Duodenal mucosa (tissue), 2 donors: ENCODE measurements at regions not wholly inside any gene's neighbourhood (a gene's known extent, or its start where the extent isn't known, plus 50 kb on each side); places are given as distances from the start of the nearest gene placed in this dataset.

Experiments used
- H3K27ac ChIP-seq: one replicate; pipeline ENCODE4 v1.7.0; 2013; ENCODE audit warnings: low read depth, low read length
- H3K27me3 ChIP-seq, 2 donors: one replicate each; pipeline ENCODE4 v1.7.0; 2013; ENCODE audit warnings: low read length in 2 of 2, control low read depth in 1 of 2; ENCODE audit not compliant: insufficient read depth in 2 of 2, control insufficient read depth in 1 of 2
- H3K36me3 ChIP-seq, 2 donors: one replicate each; pipeline ENCODE4 v1.7.0; 2013; ENCODE audit warnings: low read length in 2 of 2, control low read depth in 1 of 2; ENCODE audit not compliant: insufficient read depth in 2 of 2, control insufficient read depth in 1 of 2
- H3K4me1 ChIP-seq, 2 donors: one replicate each; pipeline ENCODE4 v1.7.0; 2013; ENCODE audit warnings: low read length in 2 of 2, control low read depth in 1 of 2; ENCODE audit not compliant: insufficient read depth in 2 of 2, control insufficient read depth in 1 of 2
- H3K4me3 ChIP-seq, 2 donors: one replicate each; pipeline ENCODE4 v1.7.0; 2013; ENCODE audit warnings: low read length in 2 of 2, low read depth in 1 of 2
- H3K9ac ChIP-seq, 2 donors: one replicate each; pipeline ENCODE4 v1.7.0; 2013; ENCODE audit warnings: low read length in 2 of 2, low read depth in 1 of 2
- H3K9me3 ChIP-seq, 2 donors: one replicate each; pipeline ENCODE4 v1.7.0; 2013; ENCODE audit warnings: low read length in 2 of 2, control low read depth in 1 of 2; ENCODE audit not compliant: control insufficient read depth in 1 of 2

GRCh38 chr5:133712562-133712961, 100.2 kb upstream of the FSTL4 start:
- H3K36me3 ChIP-seq: no peaks in the 10 kb centered on the region
- H3K27ac ChIP-seq: no peak overlapping the region
- H3K4me1 ChIP-seq: no peaks in the 10 kb centered on the region
- H3K27me3 ChIP-seq: no peaks in the 10 kb centered on the region
- no peaks in the 10 kb centered on the region for H3K9me3 ChIP-seq
- no peak overlapping the region for H3K4me3 ChIP-seq
- no peak overlapping the region for H3K9ac ChIP-seq

- Histone ChIP-seq H3K36me3 (no peaks in the 10 kb centered on the region), H3K4me3 (no peak overlapping the region), H3K27ac (no peak overlapping the region), H3K27me3 (no peaks in the 10 kb centered on the region), H3K9me3 (no peaks in the 10 kb centered on the region), H3K9ac (no peak overlapping the region), H3K4me1 (no peaks in the 10 kb centered on the region)
These were observed 96.9 kb upstream of the FSTL4 start for GRCh38 chr5:133709209-133709725.

DNA sequence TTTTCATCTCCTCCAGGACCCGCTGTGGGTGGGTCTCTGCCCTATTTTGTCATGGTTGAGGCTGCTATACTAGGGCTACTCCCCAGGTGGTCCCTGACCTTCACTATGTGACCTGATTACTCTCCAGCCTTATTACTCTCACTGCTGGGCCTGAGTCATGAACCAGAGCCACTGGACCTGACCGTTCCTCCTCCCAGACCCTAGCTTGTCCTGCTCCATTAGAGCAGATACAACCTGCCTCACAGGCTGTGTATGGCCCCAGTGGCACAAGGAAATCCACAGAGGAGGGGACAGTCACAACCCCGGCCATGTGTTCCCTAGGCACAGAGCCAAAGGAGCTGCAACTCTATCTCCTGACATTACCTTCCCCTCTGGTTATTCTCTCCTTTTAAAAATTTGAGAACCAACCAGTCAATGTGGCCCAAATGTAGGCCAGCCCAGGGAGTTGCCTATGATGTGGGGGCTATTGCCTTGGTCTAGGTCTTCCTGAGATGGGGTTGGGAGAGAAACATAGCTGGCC, 96.0 kb upstream of the FSTL4 start:
- H3K9ac ChIP-seq: no peak overlapping the region

DNA sequence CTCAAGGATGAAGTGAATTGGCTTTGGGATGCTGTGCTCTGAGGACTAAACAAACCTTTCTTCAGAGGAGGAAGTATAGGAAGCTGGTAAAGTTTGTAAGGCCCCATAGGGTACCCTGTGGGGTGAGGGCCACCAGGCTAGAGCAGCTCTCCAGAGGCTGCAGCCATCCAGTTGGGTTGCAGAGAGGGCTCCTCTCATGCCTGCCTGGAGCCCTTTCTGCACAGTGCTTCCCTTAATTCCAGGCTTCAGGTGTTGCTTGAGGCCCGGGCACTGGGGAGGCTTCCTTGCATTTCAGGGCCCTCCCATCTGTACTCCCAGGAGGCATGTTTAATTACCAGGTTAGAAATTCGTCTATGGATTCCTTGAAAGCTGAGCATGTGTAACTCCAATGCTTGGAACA, 95.3 kb upstream of the FSTL4 start:
- H3K4me1 ChIP-seq: no peaks in the 10 kb centered on the region

More for the DNA sequence above, 96.0 kb upstream of the FSTL4 start:
- Histone ChIP-seq H3K4me1 (no peaks in the 10 kb centered on the region), H3K27ac (no peak overlapping the region), H3K36me3 (no peaks in the 10 kb centered on the region), H3K9me3 (no peaks in the 10 kb centered on the region), H3K4me3 (no peak overlapping the region), H3K27me3 (no peaks in the 10 kb centered on the region)

GRCh38 chr5:133706506-133707430, 94.4 kb upstream of the FSTL4 start:
- Histone ChIP-seq H3K4me1 (no peaks in the 10 kb centered on the region), H3K27ac (no peak overlapping the region), H3K9ac (no peak overlapping the region), H3K27me3 (no peaks in the 10 kb centered on the region), H3K36me3 (no peaks in the 10 kb centered on the region), H3K9me3 (no peaks in the 10 kb centered on the region), H3K4me3 (no peak overlapping the region)

More for the DNA sequence above, 95.3 kb upstream of the FSTL4 start:
- H3K9me3 ChIP-seq: no peaks in the 10 kb centered on the region
- H3K4me3 ChIP-seq: no peak overlapping the region
- no peak overlapping the region for H3K27ac ChIP-seq
- H3K27me3 ChIP-seq: no peaks in the 10 kb centered on the region
- H3K9ac ChIP-seq: no peak overlapping the region
- no peaks in the 10 kb centered on the region for H3K36me3 ChIP-seq

GRCh38 chr5:133705331-133705730, 93.0 kb upstream of the FSTL4 start:
- no peaks in the 10 kb centered on the region for H3K4me1 ChIP-seq
- no peaks in the 10 kb centered on the region for H3K36me3 ChIP-seq
- H3K9me3 ChIP-seq: no peaks in the 10 kb centered on the region
- H3K27ac ChIP-seq: no peak overlapping the region
- no peak overlapping the region for H3K4me3 ChIP-seq
- H3K9ac ChIP-seq: no peak overlapping the region
- no peaks in the 10 kb centered on the region for H3K27me3 ChIP-seq

DNA sequence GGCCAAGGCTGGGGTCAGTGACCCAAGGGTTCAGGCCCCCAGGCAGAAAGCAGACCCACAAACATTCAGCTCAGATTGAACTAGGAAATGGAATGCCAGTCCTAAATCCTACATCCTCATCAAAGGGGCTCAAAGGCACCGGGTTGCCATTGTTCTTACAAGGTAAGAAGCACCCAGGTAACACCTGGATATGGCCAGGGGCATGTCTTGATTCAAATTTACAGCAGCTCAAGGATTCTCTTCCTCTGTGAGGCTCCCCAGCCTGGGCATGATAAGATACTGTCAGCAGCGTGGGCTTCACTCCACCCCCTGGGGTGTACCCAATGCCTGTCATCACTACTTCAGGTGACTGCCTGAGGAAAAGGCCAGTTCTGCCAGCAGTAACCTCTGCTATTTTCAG, 92.1 kb upstream of the FSTL4 start:
- no peaks in the 10 kb centered on the region for H3K36me3 ChIP-seq
- no peak overlapping the region for H3K4me3 ChIP-seq
- no peak overlapping the region for H3K9ac ChIP-seq
- H3K27ac ChIP-seq: no peak overlapping the region
- no peaks in the 10 kb centered on the region for H3K27me3 ChIP-seq
- no peaks in the 10 kb centered on the region for H3K4me1 ChIP-seq
- no peaks in the 10 kb centered on the region for H3K9me3 ChIP-seq

DNA sequence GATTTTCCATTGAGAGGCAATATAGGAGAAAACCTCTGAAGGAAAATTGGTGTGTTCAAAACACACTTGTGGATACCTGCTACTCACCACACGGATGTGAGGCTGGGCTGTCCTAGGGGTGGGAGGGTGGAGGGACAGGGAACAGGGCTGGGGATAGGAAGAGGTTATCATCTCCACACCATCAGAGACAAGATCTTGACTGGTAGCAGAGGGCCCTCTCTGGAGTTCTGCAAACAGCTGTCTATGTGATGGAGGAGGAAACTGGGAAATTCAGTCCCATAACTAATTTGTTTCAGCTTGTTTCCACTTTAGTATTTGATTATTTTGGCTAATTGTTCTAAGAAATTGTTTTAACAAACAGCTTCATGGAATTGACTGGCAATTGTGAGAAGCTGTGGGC, 91.6 kb upstream of the FSTL4 start:
- no peaks in the 10 kb centered on the region for H3K4me1 ChIP-seq
- no peaks in the 10 kb centered on the region for H3K9me3 ChIP-seq
- H3K4me3 ChIP-seq: no peak overlapping the region
- no peak overlapping the region for H3K9ac ChIP-seq
- H3K36me3 ChIP-seq: no peaks in the 10 kb centered on the region
- no peak overlapping the region for H3K27ac ChIP-seq
- H3K27me3 ChIP-seq: no peaks in the 10 kb centered on the region

DNA sequence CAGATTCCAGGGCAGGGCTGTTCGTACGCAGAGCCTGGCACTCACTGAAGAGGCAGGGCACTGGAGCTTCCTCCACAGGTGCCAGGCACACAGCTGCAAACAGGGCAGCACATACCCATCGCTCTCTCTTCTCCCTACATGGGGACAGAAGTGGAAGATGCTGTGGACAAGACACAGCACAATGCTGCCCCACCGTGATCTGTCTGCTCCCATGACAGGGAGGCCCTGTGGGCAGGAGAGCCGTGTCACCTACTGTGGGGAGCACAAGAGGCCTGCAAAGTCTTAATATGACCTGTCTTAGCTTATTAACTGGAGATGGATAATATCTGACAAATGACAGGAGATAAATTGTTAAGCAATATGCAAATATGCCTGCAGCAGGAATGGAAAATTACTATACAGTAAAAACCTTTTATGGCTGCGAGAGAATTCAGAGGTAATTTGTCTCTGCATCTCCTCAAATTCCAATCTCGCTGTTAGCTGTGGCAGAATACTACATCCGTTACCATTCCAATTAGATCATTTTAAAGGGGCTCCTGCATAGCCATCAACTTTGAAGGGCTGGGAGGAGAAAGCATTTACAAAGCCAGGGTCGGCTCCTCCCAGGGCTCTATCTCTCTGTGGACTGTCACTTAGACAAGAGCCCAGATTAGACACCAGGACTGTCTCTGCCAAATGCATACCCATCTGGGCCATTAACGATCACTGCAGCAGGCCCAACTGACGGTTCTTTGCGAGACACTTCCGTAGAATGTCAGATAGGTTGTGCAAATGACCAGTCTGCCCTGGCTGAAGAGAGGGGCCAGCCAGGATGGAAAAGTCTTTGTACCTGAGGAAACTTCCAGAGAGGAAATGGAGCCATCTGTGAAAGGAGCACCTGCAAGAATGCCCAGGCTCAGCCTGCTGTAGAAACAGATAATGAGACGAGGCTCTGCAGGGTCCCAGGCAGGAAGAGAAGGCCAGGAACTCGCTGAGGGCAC, 90.7 kb upstream of the FSTL4 start:
- H3K27ac ChIP-seq: no peak overlapping the region
- H3K36me3 ChIP-seq: no peaks in the 10 kb centered on the region
- H3K4me1 ChIP-seq: no peaks in the 10 kb centered on the region
- no peak overlapping the region for H3K9ac ChIP-seq
- no peaks in the 10 kb centered on the region for H3K9me3 ChIP-seq
- H3K4me3 ChIP-seq: no peak overlapping the region
- no peaks in the 10 kb centered on the region for H3K27me3 ChIP-seq
